ENCODE measurements at regions not wholly inside any gene's neighbourhood (a gene's known extent, or its start where the extent isn't known, plus 50 kb on each side); places are given as distances from the start of the nearest gene placed in this dataset.
"Not testable (repeated sequence)": the region's sequence is repeated elsewhere in the genome, so short reads cannot be mapped to it uniquely, and the experiment has no call there.

GRCh38 chr16:16561532-16561931 is 182.6 kb downstream of the NPIPA7 start:
- TF ChIP-seq CTCF (IDR thresholded peaks at IDR 0.05; ENCODE audit: insufficient read depth, low read depth, low read length); EZH2 (IDR thresholded peaks at IDR 0.05; ENCODE audit: insufficient read depth, low read length): not testable (repeated sequence)

All from astrocyte (in vitro differentiated cells and primary cell).